ENCODE measurements at regions not wholly inside any gene's neighbourhood (a gene's known extent, or its start where the extent isn't known, plus 50 kb on each side); places are given as distances from the start of the nearest gene placed in this dataset.

DNA sequence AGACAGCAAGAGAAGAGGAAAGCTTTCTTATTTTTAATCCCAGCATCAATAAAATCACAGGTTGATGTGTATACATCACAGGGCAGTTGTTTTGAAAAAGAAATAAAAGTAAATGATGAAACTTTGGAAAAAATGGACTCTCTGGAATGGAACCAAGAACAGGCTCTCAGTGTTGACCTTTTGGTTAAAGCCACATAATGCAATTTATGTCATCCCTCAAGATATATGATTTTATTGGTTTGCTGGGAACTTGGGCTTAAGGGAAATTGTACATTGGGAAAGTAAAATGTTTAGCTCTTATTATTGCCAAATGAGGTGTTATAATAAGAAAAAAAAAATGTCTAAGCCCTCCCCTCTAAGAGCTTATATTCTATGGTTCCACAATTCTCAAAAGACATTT is 139.8 kb upstream of the MTNR1B start:
- TF ChIP-seq CTCF (conservative IDR thresholded peaks at IDR 0.05; ENCODE audit: low read depth, low read length) (no peak), EZH2phosphoT487 (IDR thresholded peaks at IDR 0.05; ENCODE audit: borderline replicate concordance, low read length) (no peak), EZH2 (IDR thresholded peaks at IDR 0.05; ENCODE audit: low read length, unreplicated experiment) (no peak)
